Nephron (organoid): ENCODE measurements at regions not wholly inside any gene's neighbourhood (a gene's known extent, or its start where the extent isn't known, plus 50 kb on each side); places are given as distances from the start of the nearest gene placed in this dataset.

Experiments
- H3K27ac Mint-ChIP-seq, 3 experiments: 2 replicates each; pipeline ENCODE4 v1.8.0; 2020; ENCODE audit warnings: mixed read lengths in 3 of 3, mild to moderate bottlenecking in 2 of 3, moderate library complexity in 1 of 3
- H3K27me3 Mint-ChIP-seq: 2 replicates; pipeline ENCODE4 v1.8.0; 2021; ENCODE audit warnings: low read depth, mild to moderate bottlenecking, moderate library complexity, mixed read lengths
- H3K36me3 Mint-ChIP-seq: 2 replicates; pipeline ENCODE4 v1.8.0; 2020; ENCODE audit warnings: low read depth, mixed read lengths
- H3K4me1 Mint-ChIP-seq: 2 replicates; pipeline ENCODE4 v1.8.0; 2020; ENCODE audit warnings: mixed read lengths
- H3K4me3 Mint-ChIP-seq, 3 experiments: 2 replicates each; pipeline ENCODE4 v1.8.0; 2020; ENCODE audit warnings: mild to moderate bottlenecking in 3 of 3, mixed read lengths in 3 of 3, moderate library complexity in 2 of 3
- H3K9me3 Mint-ChIP-seq: 2 replicates; pipeline ENCODE4 v1.8.0; 2020; ENCODE audit warnings: mixed read lengths
- CTCF ChIP-seq, 3 experiments: fragments of 200-600 bp; sonication (generic); IDR thresholded peaks; one replicate each; pipeline ENCODE4 v1.5.0; 2021; ENCODE audit warnings: antibody characterized with exemption in 3 of 3; ENCODE audit not compliant: unreplicated experiment in 3 of 3

GRCh38 chr13:59346999-59347723 is 816.6 kb downstream of the DIAPH3 start:
- Mint-ChIP-seq H3K9me3 (no peaks in the 10 kb centered on the region), H3K36me3 (no peaks in the 10 kb centered on the region), H3K27me3 (no peaks in the 10 kb centered on the region), H3K27ac (peak overlapping the region; percentile 86 to 96 (median 95)), H3K4me3 (peak overlapping the region in 2 of 3 experiments; percentile 27 to 40), H3K4me1 (peaks cover 83% of the 10 kb centered on the region)
- no peak for TF ChIP-seq CTCF (IDR thresholded peaks at IDR 0.05; ENCODE audit: unreplicated experiment in 3 of 3)

GRCh38 chr13:59348617-59349016 is 815.1 kb downstream of the DIAPH3 start:
- Mint-ChIP-seq H3K27me3 (no peaks in the 10 kb centered on the region), H3K4me3 (no peak overlapping the region), H3K27ac (peak overlapping the region; percentile 51 to 95 (median 84)), H3K9me3 (no peaks in the 10 kb centered on the region), H3K4me1 (peaks cover 78% of the 10 kb centered on the region), H3K36me3 (no peaks in the 10 kb centered on the region)
- TF ChIP-seq CTCF (IDR thresholded peaks at IDR 0.05; ENCODE audit: unreplicated experiment in 3 of 3), result no peak

GRCh38 chr13:59352600-59352999 is 811.1 kb downstream of the DIAPH3 start:
- H3K27me3 Mint-ChIP-seq, result no peaks in the 10 kb centered on the region
- no peaks in the 10 kb centered on the region for H3K9me3 Mint-ChIP-seq
- H3K27ac Mint-ChIP-seq, result peak overlapping the region; percentile 91 to 96 (median 93)
- no peaks in the 10 kb centered on the region for H3K36me3 Mint-ChIP-seq
- H3K4me3 Mint-ChIP-seq, result no peak overlapping the region
- TF ChIP-seq CTCF (IDR thresholded peaks at IDR 0.05; ENCODE audit: unreplicated experiment in 3 of 3), result no peak
- H3K4me1 Mint-ChIP-seq, result peaks cover 72% of the 10 kb centered on the region

- Mint-ChIP-seq H3K27ac (peak overlapping the region; percentile 75 to 98 (median 96)), H3K9me3 (no peaks in the 10 kb centered on the region)
Measured at GRCh38 chr13:59354665-59355369, 808.9 kb downstream of the DIAPH3 start.

GRCh38 chr13:59356607-59357006 is 807.1 kb downstream of the DIAPH3 start:
- peak overlapping the region; percentile 75 to 98 (median 96) for H3K27ac Mint-ChIP-seq
- no peaks in the 10 kb centered on the region for H3K9me3 Mint-ChIP-seq
- H3K27me3 Mint-ChIP-seq, result no peaks in the 10 kb centered on the region
- peak overlapping the region in 2 of 3 experiments; percentile 17 to 47 for H3K4me3 Mint-ChIP-seq
- H3K4me1 Mint-ChIP-seq, result peaks cover 64% of the 10 kb centered on the region
- TF ChIP-seq CTCF (IDR thresholded peaks at IDR 0.05; ENCODE audit: unreplicated experiment in 3 of 3), result no peak
- H3K36me3 Mint-ChIP-seq, result no peaks in the 10 kb centered on the region

More at GRCh38 chr13:59354665-59355369, 808.9 kb downstream of the DIAPH3 start:
- no peak for TF ChIP-seq CTCF (IDR thresholded peaks at IDR 0.05; ENCODE audit: unreplicated experiment in 3 of 3)
- Mint-ChIP-seq H3K36me3 (no peaks in the 10 kb centered on the region), H3K4me3 (peak overlapping the region in 1 of 3 experiments; percentile 11), H3K4me1 (peaks cover 71% of the 10 kb centered on the region), H3K27me3 (no peaks in the 10 kb centered on the region)
